ENCODE measurements at regions not wholly inside any gene's neighbourhood (a gene's known extent, or its start where the extent isn't known, plus 50 kb on each side); places are given as distances from the start of the nearest gene placed in this dataset.
A peak's percentile ranks its signal among the peaks of the same experiment; 100 is the strongest.

- WGBS, 2 donors = 97% methylated on average over 10 of the region's 10 CpGs
- peaks cover 0 to 3% (median 0%) of the 10 kb centered on the region in 4 donors for H3K9me3 ChIP-seq (ENCODE audit: control insufficient read depth in 4 of 4, insufficient read depth in 3 of 4, low read length in 3 of 4)
- H3K27me3 ChIP-seq (ENCODE audit: control insufficient read depth in 3 of 3, insufficient read depth in 3 of 3, low read length in 2 of 3) = no peaks in the 10 kb centered on the region
- H3K9ac ChIP-seq (ENCODE audit: insufficient read depth in 1 of 2, low read length in 2 of 2) = no peak overlapping the region
- DNase-seq = no peak
- H3K4me1 ChIP-seq (ENCODE audit: control insufficient read depth in 5 of 5, insufficient read depth in 5 of 5, low read length in 5 of 5) = peaks cover 0 to 8% (median 0%) of the 10 kb centered on the region in 5 donors
- no peak overlapping the region for H3K27ac ChIP-seq (ENCODE audit: low read depth in 1 of 2, low read length in 1 of 2)
- no peaks in the 10 kb centered on the region for H3K36me3 ChIP-seq (ENCODE audit: control insufficient read depth in 4 of 4, insufficient read depth in 4 of 4, low read length in 4 of 4)
- TF ChIP-seq, protein P1, sequence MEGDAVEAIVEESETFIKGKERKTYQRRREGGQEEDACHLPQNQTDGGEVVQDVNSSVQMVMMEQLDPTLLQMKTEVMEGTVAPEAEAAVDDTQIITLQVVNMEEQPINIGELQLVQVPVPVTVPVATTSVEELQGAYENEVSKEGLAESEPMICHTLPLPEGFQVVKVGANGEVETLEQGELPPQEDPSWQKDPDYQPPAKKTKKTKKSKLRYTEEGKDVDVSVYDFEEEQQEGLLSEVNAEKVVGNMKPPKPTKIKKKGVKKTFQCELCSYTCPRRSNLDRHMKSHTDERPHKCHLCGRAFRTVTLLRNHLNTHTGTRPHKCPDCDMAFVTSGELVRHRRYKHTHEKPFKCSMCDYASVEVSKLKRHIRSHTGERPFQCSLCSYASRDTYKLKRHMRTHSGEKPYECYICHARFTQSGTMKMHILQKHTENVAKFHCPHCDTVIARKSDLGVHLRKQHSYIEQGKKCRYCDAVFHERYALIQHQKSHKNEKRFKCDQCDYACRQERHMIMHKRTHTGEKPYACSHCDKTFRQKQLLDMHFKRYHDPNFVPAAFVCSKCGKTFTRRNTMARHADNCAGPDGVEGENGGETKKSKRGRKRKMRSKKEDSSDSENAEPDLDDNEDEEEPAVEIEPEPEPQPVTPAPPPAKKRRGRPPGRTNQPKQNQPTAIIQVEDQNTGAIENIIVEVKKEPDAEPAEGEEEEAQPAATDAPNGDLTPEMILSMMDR (IDR thresholded peaks at IDR 0.05; ENCODE audit: control extremely low read depth, extremely low read depth) = no peak
- H3K4me3 ChIP-seq = no peak overlapping the region
- no peak for ATAC-seq (ENCODE audit: insufficient read depth, low FRiP score)
Observed at GRCh38 chr6:155709262-155709661, 253.6 kb upstream of the NOX3 start.

GRCh38 chr6:155708100-155708499 lies 252.5 kb upstream of the NOX3 start:
- ATAC-seq (ENCODE audit: insufficient read depth, low FRiP score) (no peak), DNase-seq (no peak)
- WGBS, 2 donors = 96 to 98% methylated on average over 5 of the region's 5 CpGs

GRCh38 chr6:155706806-155707205 lies 251.2 kb upstream of the NOX3 start:
- Histone ChIP-seq H3K4me1 (ENCODE audit: control insufficient read depth in 5 of 5, insufficient read depth in 5 of 5, low read length in 5 of 5) (peaks cover 0 to 8% (median 0%) of the 10 kb centered on the region in 5 donors), H3K9ac (ENCODE audit: insufficient read depth in 1 of 2, low read length in 2 of 2) (no peak overlapping the region), H3K27me3 (ENCODE audit: control insufficient read depth in 3 of 3, insufficient read depth in 3 of 3, low read length in 2 of 3) (no peaks in the 10 kb centered on the region), H3K36me3 (ENCODE audit: control insufficient read depth in 4 of 4, insufficient read depth in 4 of 4, low read length in 4 of 4) (no peaks in the 10 kb centered on the region), H3K9me3 (ENCODE audit: control insufficient read depth in 4 of 4, insufficient read depth in 3 of 4, low read length in 3 of 4) (peaks cover 0 to 3% (median 0%) of the 10 kb centered on the region in 4 donors), H3K27ac (ENCODE audit: low read depth in 1 of 2, low read length in 1 of 2) (no peak overlapping the region), H3K4me3 (no peak overlapping the region)
- no peak for ATAC-seq (ENCODE audit: insufficient read depth, low FRiP score)
- TF ChIP-seq, protein P1 (IDR thresholded peaks at IDR 0.05; ENCODE audit: control extremely low read depth, extremely low read depth) = no peak
- 93 to 100% methylated on average over 1 of the region's 1 CpG for WGBS, 2 donors
- no peak for DNase-seq

More at GRCh38 chr6:155708100-155708499, 252.5 kb upstream of the NOX3 start:
- Histone ChIP-seq H3K36me3 (ENCODE audit: control insufficient read depth in 4 of 4, insufficient read depth in 4 of 4, low read length in 4 of 4) (no peaks in the 10 kb centered on the region), H3K27me3 (ENCODE audit: control insufficient read depth in 3 of 3, insufficient read depth in 3 of 3, low read length in 2 of 3) (no peaks in the 10 kb centered on the region), H3K9me3 (ENCODE audit: control insufficient read depth in 4 of 4, insufficient read depth in 3 of 4, low read length in 3 of 4) (peaks cover 0 to 3% (median 0%) of the 10 kb centered on the region in 4 donors), H3K4me1 (ENCODE audit: control insufficient read depth in 5 of 5, insufficient read depth in 5 of 5, low read length in 5 of 5) (peaks cover 0 to 8% (median 0%) of the 10 kb centered on the region in 5 donors), H3K27ac (ENCODE audit: low read depth in 1 of 2, low read length in 1 of 2) (no peak overlapping the region), H3K4me3 (no peak overlapping the region), H3K9ac (ENCODE audit: insufficient read depth in 1 of 2, low read length in 2 of 2) (no peak overlapping the region)
- TF ChIP-seq, protein P1 (IDR thresholded peaks at IDR 0.05; ENCODE audit: control extremely low read depth, extremely low read depth) = no peak

DNA sequence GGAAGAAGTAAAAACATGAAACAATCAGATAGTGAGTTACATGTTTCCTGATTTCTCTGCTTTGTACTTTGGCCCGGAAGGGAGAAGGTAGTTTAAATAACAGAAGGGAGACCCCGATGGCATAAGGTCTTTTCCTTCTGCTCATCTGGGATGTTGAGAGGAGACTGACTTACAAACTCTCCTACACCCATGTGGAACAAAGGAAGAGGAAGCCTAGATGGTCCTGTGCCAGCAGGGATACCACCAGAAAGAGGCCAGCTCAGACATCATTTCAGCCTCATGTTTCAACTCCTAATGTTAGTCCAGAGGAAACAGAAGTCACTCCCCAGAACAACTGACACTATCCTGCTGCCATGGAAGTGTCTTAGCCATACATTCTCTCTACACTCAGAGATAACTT lies 250.7 kb upstream of the NOX3 start:
- H3K27me3 ChIP-seq (ENCODE audit: control insufficient read depth in 3 of 3, insufficient read depth in 3 of 3, low read length in 2 of 3) = no peaks in the 10 kb centered on the region
- TF ChIP-seq, protein P1 (IDR thresholded peaks at IDR 0.05; ENCODE audit: control extremely low read depth, extremely low read depth) = no peak
- H3K36me3 ChIP-seq (ENCODE audit: control insufficient read depth in 4 of 4, insufficient read depth in 4 of 4, low read length in 4 of 4) = no peaks in the 10 kb centered on the region
- no peak overlapping the region for H3K9ac ChIP-seq (ENCODE audit: insufficient read depth in 1 of 2, low read length in 2 of 2)
- H3K27ac ChIP-seq (ENCODE audit: low read depth in 1 of 2, low read length in 1 of 2) = no peak overlapping the region
- peaks cover 0 to 8% (median 0%) of the 10 kb centered on the region in 5 donors for H3K4me1 ChIP-seq (ENCODE audit: control insufficient read depth in 5 of 5, insufficient read depth in 5 of 5, low read length in 5 of 5)
- peaks cover 0 to 3% (median 0%) of the 10 kb centered on the region in 4 donors for H3K9me3 ChIP-seq (ENCODE audit: control insufficient read depth in 4 of 4, insufficient read depth in 3 of 4, low read length in 3 of 4)
- DNase-seq (peak in 2 of 3 donors; percentile 26 to 45), ATAC-seq (ENCODE audit: insufficient read depth, low FRiP score) (no peak)
- 51 to 59% methylated on average over 2 of the region's 2 CpGs for WGBS, 2 donors
- no peak overlapping the region for H3K4me3 ChIP-seq
